ENCODE measurements at regions not wholly inside any gene's neighbourhood (a gene's known extent, or its start where the extent isn't known, plus 50 kb on each side); places are given as distances from the start of the nearest gene placed in this dataset.

GRCh38 chr6:160899671-160900430 lies 91.7 kb upstream of the MAP3K4 start:
- in situ Hi-C loops (cut with HindIII; ENCODE audit: low pct_ligation_motif_present, low sequenced_read_pairs): no loop called here
- DNase-seq: no peak
- Histone ChIP-seq H3K4me3 (ENCODE audit: low read depth, low read length) (no peak overlapping the region), H3K36me3 (replicated peaks) (no peaks in the 10 kb centered on the region), H3K27me3 (replicated peaks) (no peaks in the 10 kb centered on the region), H3K27ac (no peak overlapping the region)
- TF ChIP-seq CTCF (IDR thresholded peaks at IDR 0.05; ENCODE audit: low read depth, low read length, missing control alignments): no peak

- in situ Hi-C loops (cut with HindIII; ENCODE audit: low pct_ligation_motif_present, low sequenced_read_pairs): no loop called here
- H3K27ac ChIP-seq: no peak overlapping the region
- DNase-seq: no peak
- TF ChIP-seq CTCF (IDR thresholded peaks at IDR 0.05; ENCODE audit: low read depth, low read length, missing control alignments): no peak
- no peaks in the 10 kb centered on the region for H3K36me3 ChIP-seq (replicated peaks)
- H3K4me3 ChIP-seq (ENCODE audit: low read depth, low read length): no peak overlapping the region
- H3K27me3 ChIP-seq (replicated peaks): no peaks in the 10 kb centered on the region
Observed at GRCh38 chr6:160911949-160912348, 79.6 kb upstream of the MAP3K4 start.

- no peak for DNase-seq
- in situ Hi-C loops (cut with HindIII; ENCODE audit: low pct_ligation_motif_present, low sequenced_read_pairs): no loop called here
- Histone ChIP-seq H3K36me3 (replicated peaks) (no peaks in the 10 kb centered on the region), H3K27ac (no peak overlapping the region), H3K27me3 (replicated peaks) (no peaks in the 10 kb centered on the region), H3K4me3 (ENCODE audit: low read depth, low read length) (no peak overlapping the region)
- no peak for TF ChIP-seq CTCF (IDR thresholded peaks at IDR 0.05; ENCODE audit: low read depth, low read length, missing control alignments)
Observed at GRCh38 chr6:160912411-160912810, 79.2 kb upstream of the MAP3K4 start.

- in situ Hi-C loops (cut with HindIII; ENCODE audit: low pct_ligation_motif_present, low sequenced_read_pairs): no loop called here
- no peaks in the 10 kb centered on the region for H3K36me3 ChIP-seq (replicated peaks)
- H3K27ac ChIP-seq: no peak overlapping the region
Observed at GRCh38 chr6:160917572-160917971, 74.0 kb upstream of the MAP3K4 start.

GRCh38 chr6:160919723-160920440 lies 71.7 kb upstream of the MAP3K4 start:
- in situ Hi-C loops (cut with HindIII; ENCODE audit: low pct_ligation_motif_present, low sequenced_read_pairs): no loop called here
- Histone ChIP-seq H3K36me3 (replicated peaks) (no peaks in the 10 kb centered on the region), H3K27me3 (replicated peaks) (no peaks in the 10 kb centered on the region), H3K4me3 (ENCODE audit: low read depth, low read length) (no peak overlapping the region), H3K27ac (no peak overlapping the region)
- TF ChIP-seq CTCF (IDR thresholded peaks at IDR 0.05; ENCODE audit: low read depth, low read length, missing control alignments): no peak
- DNase-seq: peak; percentile 78

More at GRCh38 chr6:160917572-160917971, 74.0 kb upstream of the MAP3K4 start:
- Histone ChIP-seq H3K27me3 (replicated peaks) (no peaks in the 10 kb centered on the region), H3K4me3 (ENCODE audit: low read depth, low read length) (no peak overlapping the region)
- no peak for DNase-seq
- TF ChIP-seq CTCF (IDR thresholded peaks at IDR 0.05; ENCODE audit: low read depth, low read length, missing control alignments): no peak
